GM18907 (cell line): ENCODE measurements at regions not wholly inside any gene's neighbourhood (a gene's known extent, or its start where the extent isn't known, plus 50 kb on each side); places are given as distances from the start of the nearest gene placed in this dataset.
A peak's percentile ranks its signal among the peaks of the same experiment; 100 is the strongest.

Experiments
- ATAC-seq: cut with Tn5 transposase; IDR thresholded peaks from one replicate; pipeline ENCODE4 v1.9.1; 2021; ENCODE audit warnings: mild to moderate bottlenecking, moderate library complexity; ENCODE audit not compliant: unreplicated experiment

GRCh38 chr6:33924681-33925080, 120.9 kb upstream of the MLN start:
- no peak for ATAC-seq

- ATAC-seq, result no peak
Measured at GRCh38 chr6:33923857-33924514, 120.2 kb upstream of the MLN start.

- ATAC-seq, result no peak
Measured at GRCh38 chr6:33921745-33922144, 117.9 kb upstream of the MLN start.

GRCh38 chr6:33918175-33918695, 114.4 kb upstream of the MLN start:
- ATAC-seq, result no peak

- ATAC-seq, result no peak
Measured at GRCh38 chr6:33915134-33915533, 111.3 kb upstream of the MLN start.

- no peak for ATAC-seq
Measured at GRCh38 chr6:33914645-33915044, 110.8 kb upstream of the MLN start.

- ATAC-seq, result no peak
Measured at GRCh38 chr6:33912195-33912594, 108.4 kb upstream of the MLN start.

- no peak for ATAC-seq
Measured at GRCh38 chr6:33911488-33911887, 107.7 kb upstream of the MLN start.

- ATAC-seq, result no peak
Measured at GRCh38 chr6:33910594-33910993, 106.8 kb upstream of the MLN start.

GRCh38 chr6:33909737-33910136, 105.9 kb upstream of the MLN start:
- ATAC-seq, result no peak

- no peak for ATAC-seq
Measured at GRCh38 chr6:33908025-33908424, 104.2 kb upstream of the MLN start.

GRCh38 chr6:33907227-33907626, 103.4 kb upstream of the MLN start:
- no peak for ATAC-seq

- no peak for ATAC-seq
Measured at GRCh38 chr6:33906439-33906838, 102.6 kb upstream of the MLN start.

- peak; percentile 10 for ATAC-seq
Measured at GRCh38 chr6:33905071-33905609, 101.3 kb upstream of the MLN start.

- ATAC-seq, result no peak
Measured at GRCh38 chr6:33904747-33905065, 100.9 kb upstream of the MLN start.

- ATAC-seq, result peak; percentile 68
Measured at GRCh38 chr6:33904050-33904746, 100.4 kb upstream of the MLN start.

- no peak for ATAC-seq
Measured at GRCh38 chr6:33903579-33903978, 99.8 kb upstream of the MLN start.

GRCh38 chr6:33902457-33902853, 98.7 kb upstream of the MLN start:
- no peak for ATAC-seq

- no peak for ATAC-seq
Measured at GRCh38 chr6:33901822-33902456, 98.1 kb upstream of the MLN start.

- ATAC-seq, result no peak
Measured at GRCh38 chr6:33898771-33899170, 95.0 kb upstream of the MLN start.

- no peak for ATAC-seq
Measured at GRCh38 chr6:33897189-33897780, 93.5 kb upstream of the MLN start.
